ENCODE measurements at regions not wholly inside any gene's neighbourhood (a gene's known extent, or its start where the extent isn't known, plus 50 kb on each side); places are given as distances from the start of the nearest gene placed in this dataset.

DNA sequence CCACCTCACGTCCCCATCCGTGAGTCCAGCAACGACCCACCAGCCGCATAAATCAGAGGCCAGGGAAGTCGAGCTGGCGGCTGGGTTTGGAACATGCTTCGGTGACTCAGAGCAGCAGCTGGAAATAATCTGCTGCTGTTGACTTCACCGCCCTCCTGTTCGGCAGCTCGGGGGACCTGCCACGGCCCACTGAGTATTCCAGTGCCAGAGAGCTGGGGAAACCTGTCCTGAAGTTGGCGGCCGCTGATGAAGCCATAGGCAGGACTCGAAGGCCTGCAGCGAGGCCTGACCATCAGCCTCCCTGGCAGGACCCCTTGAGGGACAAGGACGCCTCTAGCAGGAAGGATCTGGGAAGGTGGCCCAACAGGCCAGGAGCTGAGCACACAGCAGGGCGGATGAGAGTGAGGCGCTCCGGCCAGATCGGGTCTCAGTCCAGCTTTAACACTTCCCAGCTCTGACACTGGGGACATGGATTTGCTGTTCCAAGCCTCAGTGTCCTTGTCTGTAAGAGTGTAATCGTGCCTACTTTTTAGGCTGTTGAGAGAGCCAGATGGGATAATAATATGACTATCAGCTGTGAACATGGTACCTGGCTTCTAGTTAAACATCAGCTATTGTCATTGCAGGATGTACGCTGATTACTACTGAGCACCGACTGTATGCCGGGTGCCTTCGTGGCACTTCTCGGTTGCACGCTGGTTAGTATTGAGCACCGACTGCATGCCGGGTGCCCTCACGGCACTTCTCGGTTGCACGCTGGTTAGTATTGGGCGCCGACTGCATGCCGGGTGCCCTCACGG lies 50.4 kb upstream of the CIBAR2 start:
- no peak for DNase-seq (ENCODE audit: low spot score)

DNA sequence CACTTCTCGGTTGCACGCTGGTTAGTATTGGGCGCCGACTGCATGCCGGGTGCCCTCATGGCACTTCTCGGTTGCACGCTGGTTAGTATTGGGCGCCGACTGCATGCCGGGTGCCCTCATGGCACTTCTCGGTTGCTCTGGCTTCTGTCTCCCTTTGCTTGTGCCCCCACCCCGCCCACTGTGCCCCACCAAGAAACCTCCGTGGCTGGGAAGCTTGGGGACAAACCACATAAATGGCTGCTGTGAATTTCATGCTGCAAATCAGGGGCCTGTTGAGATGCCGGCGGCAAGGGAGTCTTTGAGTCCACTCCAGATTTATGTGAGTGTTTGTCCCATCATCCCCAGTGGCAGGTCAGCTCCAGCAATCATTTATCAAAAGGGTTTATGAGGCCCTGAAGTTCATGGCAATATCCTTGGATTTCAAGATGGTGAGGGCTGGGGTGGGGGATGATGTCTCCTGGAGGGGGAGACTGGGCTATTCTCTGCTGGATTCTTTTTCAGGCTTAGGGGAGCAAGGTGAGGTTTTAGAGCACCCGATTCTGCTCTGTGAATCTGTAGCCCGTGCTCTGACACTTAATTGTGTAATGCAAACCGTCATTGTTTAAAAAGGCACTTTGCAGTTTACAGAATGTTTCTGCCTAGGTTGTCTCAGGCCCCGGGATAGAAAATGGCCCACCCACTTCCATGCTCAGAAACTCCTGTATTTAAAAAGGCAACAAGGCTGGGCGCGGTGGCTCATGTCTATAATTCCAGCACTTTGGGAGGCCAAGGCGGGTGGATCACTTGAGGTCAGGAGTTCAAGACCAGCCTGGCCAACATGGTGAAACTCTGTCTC lies 51.2 kb upstream of the CIBAR2 start:
- DNase-seq (ENCODE audit: low spot score), result no peak

DNA sequence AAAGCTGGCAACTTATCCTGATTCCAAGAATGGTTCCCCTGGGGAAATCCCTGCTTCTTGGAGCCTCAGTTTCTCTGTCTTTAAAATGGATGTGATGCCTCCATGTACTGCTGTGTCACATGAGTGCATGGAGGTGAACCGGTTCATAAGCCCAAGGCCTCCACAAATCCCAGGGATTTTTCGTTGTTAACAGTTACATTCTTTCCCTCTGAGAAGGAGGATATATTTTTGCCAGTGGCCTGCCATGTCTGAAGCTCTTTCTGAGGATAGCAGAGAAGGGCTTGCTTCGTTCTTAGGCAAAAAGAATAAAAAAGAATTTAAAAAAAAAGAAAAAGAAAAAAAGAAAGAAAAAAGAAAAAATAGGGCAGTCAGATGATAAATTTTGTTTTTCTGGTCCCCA lies 52.2 kb upstream of the CIBAR2 start:
- DNase-seq (ENCODE audit: low spot score), result no peak

DNA sequence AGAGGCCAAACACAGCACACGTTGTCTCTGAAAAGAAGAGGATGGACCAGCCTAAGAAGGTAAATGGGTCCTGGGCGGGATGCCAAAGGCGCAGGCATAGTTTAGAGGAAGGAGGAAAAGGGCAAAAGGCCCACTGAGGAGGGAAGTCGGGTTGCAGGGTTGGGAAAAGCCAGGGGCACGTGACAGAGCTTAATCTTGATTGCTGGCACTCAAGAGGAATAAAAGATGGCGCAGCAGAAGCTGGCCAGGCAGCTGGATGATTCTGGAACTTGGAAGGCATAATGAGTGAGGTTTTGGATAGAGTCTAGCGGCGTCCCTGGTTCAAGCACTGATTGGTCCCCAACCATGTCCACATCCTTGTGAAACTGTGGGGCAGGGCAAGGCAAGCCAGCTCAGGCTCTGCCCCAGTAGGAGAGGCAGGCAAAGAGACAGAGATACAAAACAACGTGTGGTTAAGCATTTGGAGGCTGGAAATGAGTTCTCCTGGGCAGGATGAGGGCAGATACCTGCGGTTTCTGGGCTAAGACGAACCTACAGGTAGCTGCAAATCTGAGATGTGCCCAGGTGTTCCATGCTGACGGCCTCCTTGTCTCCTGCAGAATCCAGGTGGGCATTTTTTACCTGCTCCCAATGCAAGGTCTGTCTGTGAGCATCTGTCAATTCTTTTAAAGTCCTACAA lies 52.7 kb upstream of the CIBAR2 start:
- DNase-seq (ENCODE audit: low spot score), result no peak

DNA sequence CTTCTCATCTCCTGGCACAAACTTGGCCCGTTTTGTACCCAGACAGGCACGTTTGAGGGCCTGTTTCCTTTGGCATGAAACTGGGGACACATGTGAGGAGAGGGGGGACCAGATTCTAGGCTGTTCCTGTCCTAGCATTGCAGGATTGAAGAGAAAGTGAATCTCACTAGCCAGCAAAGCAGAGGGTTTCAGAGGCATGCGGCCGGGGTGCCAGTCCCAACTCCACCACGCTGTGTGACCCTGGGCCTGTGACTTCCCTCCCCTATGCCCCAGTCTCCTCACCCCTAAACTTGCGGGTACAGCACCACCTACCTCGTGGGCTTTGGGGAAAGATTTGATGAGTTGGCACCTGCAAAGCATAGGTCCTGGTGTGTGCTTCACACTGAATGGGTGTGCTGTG lies 53.5 kb upstream of the CIBAR2 start:
- no peak for DNase-seq (ENCODE audit: low spot score)

DNA sequence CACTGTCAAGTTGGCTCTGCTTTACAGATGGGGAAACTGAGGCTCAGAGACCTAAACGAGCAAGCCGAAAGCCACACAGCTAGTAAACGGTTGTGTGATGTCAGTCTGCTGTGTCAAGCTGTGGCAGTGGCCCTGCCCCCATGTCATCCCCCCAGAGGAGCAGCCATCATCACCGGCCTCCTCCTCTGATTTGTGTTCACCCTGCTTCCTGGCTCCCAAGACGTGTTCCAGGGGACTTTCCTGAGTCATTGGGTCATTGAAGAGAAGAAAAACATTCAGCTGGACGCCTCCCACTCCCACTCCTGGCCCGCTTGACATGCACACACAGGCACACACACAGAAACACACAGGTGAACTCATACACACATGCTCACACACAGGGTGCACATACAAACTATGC lies 54.0 kb upstream of the CIBAR2 start:
- DNase-seq (ENCODE audit: low spot score), result no peak

DNA sequence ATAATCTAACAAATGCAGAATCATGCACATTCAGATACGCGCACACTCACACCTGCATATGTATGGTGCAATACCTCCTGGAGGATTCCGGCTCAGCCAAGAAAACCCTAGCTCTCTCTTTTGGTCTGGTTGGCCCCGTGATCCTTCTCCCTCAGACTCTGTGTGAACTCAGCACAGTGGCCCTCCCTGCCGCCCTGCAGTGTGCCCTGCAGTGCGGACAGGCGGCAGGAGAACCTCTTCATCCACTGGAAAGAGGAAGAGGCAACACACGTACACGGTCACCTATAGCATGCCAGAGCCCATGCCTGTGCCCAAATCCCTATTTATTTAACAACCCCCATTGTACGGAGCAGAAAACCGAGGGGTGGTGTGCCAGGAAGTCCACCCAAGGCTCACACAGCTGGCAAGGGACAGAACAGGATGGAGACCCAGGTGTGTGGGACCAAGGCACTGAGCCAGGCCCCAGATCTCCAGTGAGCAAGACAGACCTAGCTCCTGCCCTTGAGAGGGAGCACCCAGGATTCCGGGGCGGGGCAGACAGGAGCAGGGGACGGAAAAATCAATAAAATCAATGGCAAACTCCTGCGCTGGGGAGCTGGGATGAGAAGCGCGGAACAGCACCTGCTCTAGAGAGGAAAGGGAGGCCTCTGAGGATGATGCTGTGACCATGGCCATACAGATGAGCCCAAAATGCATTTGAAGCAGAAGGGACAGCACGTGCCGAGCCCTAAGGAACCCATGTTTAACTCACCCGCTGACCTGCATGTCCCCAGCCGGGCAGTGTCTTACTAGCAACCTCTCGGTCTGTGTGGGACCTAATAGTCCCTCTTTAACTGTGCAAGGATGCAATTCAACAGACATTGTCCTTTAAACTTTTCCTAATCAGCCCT lies 54.7 kb upstream of the CIBAR2 start:
- DNase-seq (ENCODE audit: low spot score), result no peak

DNA sequence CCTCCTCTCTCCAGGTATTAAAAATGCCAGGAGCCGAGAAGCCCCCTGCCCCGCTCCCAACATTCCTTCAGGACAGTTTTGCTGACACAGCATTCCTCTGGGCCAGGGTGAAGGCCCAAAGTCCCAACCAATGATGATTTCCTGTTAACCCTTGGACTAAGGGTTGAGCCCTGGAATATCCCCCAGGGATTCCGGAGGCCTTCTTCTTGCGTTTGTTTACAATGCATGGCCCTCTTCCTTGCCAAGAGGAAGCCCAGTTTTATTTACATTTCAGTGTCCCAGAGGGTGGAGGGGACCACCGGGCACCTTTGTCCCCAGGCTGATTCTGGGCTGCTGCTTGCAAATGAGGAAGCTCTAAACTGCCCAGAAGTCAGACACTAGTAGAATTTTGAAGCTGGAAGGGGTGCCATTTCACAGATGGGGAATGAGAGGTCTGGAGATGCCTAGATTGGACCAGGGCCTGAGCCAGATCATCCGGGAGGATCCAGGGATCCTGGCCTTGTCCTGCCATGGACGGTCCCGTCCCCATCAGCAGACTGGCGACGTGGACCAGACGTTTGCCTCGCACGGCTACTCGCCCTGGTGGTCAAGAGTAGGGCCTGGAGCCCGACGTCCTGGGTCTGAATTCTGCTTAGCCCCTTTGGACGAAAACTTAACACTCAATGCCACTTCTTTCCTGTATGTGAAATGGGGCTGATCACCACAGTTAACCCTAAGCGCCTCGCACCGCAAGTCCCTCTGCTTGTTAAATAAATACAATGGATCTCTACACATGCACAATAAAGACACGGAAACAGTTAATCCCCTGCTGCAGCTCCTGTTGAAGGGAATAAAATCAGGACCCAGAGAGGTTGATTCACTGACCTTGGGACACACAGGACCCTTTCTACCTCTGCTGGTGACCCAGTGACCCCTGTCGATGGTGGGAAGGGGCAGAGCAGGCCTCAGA lies 55.6 kb upstream of the CIBAR2 start:
- DNase-seq (ENCODE audit: low spot score), result no peak

DNA sequence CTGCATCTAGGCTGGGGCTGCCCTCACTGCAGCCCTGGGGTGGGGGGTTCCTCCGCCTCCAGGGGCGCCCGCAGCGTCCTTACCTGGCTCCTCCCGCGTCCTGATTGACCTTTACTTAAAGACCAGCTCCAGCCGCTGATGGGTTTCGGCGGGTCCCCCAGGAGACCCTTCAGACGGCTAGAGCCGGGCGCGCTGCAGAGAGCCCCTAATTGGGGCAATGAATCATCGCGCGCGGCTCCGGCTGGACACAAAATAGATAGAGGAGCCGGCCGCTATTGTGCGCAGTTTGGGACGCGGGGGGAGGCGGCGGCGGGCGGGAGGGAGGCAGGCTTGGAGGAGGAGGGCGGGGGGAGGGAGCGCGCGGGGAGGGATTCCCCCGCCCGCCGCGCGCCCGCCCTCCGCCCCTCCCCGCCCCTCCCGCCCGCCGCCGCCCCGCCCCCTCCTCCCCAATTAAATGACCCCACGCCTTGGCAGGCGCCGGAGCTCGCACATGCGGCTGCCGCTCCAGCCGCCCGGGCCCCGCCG lies 56.5 kb upstream of the CIBAR2 start:
- DNase-seq (ENCODE audit: low spot score), result no peak

DNA sequence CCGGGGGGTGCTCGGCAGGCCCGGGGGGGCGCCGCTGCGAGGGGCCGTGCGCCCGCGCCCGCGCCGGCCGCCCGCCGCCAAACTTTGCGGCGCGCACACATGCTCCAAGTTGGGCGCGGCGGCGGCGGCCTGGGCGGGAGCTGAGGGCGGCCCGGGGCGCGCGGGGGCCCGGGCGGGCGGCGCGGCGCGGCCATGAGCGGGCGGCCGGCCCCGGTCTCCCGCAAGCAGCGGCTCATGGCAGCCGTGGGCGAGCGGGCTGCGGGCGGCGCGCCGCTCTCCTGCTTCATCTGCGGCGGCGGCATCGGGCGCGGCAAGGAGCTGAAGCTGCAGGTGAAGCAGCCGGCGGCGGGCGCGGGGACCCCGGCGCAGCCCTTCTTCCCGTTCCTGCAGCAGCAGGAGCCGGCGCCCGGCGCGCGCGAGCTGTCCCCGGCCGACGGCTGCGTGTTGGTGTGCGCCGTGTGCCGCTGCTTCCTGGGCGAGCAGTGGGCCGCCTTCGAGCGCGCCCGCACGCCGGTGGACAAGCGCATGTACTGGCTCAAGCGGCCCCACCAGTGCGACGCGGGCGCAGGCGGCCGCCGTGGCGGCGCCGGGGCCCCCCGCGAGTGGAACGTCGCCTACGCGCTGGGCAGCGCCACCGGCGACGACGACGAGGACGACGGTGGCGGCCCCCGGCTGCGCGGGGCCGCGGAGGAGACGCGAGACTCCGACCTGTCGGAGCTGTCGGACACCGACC lies 57.2 kb upstream of the CIBAR2 start:
- no peak for DNase-seq (ENCODE audit: low spot score)

DNA sequence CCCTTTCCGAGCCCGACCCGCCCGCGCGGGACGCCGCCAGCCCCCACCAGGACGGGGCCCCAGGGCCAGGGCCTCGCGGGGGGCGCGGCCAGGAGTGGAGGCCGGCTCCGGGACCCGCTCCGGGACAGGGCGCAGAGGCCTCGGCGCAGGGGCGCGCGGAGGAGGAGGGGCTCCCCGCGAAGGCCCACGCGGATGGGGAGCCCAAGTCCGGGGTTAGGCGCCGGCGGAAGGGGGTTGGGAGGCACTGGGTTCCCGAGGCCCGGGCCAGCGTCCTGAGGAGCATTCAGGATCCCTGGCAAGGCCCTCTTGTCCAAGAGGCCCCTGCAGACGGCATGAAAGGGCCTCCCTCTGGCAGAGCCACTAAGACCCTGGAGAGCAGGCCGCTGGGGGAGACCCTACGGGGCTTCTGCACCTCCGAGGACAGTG lies 57.8 kb upstream of the CIBAR2 start:
- DNase-seq (ENCODE audit: low spot score), result no peak

DNA sequence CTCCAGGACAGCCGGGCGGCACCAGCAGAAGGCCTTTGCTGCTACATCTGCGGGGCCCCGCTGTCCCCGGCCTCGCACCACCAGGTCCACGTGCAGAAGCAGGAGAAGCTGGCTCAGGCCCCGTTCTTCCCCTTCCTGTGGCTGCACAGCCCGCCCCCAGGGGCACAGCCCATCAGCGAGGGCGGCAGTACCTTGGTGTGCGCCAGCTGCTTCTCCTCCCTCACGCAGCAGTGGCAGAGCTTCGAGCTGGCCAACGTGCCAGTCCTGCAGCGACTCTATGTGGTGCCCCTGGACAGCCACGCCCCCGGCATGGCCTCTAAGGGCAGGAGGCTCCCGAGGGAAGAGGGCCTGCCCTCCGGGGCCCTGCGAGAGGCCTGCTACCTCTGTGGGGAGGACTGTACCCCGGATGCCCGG lies 58.3 kb upstream of the CIBAR2 start:
- no peak for DNase-seq (ENCODE audit: low spot score)

DNA sequence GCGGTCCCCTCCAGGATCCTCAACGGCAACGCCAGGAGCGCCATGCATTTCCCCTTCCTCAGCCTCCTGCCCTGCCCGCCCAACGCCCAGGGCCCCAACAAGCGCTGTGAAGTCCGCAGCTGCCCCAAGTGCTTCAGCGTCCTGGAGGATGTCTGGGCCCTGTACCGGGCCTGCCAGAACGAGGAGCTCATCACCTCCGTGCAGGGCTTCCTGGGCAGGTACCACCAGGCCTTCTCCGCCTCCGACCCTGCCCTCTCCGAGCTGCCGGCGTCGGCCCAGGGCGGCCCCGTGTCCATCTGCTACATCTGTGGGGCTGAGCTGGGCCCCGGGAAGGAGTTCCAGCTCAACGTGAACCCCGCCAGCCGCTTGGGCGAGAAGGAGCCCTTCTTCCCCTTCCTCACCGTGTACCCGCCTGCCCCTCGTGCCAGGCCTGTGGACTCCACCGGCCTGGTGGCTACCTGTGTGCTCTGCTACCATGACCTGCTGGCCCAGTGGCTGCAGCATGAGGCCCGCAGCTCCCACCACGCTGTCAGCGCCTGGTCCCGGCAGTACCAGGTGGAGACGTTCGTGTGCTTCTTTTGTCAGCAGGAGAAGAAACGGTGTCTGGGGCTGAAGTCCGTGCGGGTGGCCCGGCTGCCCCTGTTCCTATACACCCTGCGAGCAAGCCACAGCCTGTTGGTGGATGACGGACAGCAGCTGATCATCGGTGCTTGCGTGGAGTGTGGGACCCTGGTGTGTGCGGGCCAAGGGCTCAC lies 58.9 kb upstream of the CIBAR2 start:
- no peak for DNase-seq (ENCODE audit: low spot score)

DNA sequence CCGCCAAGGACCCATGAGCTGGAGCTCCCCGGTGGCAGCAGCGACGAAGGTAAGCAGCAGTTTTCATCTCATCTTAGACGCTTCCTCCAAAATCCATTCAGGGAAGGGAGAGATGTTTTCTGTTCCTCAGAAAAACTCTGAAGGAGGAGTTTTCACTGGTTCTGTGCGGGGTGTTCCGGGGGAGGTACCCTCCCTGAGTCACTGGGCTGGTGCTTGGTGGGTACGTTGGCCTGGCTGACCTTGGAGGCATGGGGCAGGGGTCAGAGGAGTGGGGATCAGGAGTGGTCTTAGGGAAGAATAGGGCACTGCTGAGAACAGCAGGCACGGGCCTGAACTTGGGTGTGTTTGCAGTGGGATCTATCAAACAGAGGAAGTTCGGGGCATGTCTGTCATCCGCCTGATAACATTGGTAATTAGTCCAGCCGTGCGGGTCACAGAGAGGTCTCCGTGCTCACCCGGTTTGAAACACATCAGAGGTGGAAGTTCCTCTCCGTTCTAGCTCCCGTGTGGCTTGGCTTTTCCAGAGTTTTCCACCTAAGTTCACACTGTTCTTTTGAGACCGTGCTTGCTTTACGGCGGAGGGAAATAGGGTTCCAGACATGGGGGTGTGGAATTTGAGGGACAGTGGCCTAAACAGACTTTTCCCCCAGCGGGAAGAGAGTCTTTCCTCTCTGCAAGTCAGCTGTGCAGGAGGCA lies 59.6 kb upstream of the CIBAR2 start:
- no peak for DNase-seq (ENCODE audit: low spot score)

DNA sequence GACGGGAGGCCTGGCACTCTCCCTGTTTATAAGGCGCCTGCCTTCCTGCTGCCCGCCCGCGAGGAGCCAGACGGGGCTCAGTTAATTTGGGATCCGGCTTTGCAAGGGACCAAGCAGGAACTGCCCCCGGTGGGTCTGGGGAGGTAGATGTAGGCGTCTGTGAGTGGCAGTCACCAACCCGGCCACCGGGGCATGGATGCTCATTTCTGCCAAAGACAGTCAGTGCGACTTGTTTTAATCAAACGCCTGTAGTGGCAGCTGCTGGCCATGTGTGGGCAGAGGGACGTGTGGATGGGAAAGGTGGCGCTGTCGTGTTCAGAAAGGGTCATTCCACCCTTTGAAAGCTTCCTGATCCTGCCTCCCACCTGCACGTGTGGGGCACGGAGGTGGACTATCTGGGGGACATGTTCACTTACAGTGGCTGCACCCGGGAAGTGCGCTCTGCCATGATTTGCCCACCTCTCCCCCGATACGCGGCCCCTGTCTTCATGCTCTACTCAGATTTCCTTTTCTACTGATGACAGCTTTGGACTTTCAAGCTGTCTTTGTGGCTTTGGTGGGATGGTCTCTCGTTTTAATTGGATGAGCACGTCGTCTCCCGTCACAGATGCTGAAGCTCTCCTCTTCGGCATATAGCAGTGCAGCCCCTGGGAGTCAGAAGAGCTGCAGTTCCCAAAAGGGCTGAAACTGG lies 60.3 kb upstream of the CIBAR2 start:
- no peak for DNase-seq (ENCODE audit: low spot score)

DNA sequence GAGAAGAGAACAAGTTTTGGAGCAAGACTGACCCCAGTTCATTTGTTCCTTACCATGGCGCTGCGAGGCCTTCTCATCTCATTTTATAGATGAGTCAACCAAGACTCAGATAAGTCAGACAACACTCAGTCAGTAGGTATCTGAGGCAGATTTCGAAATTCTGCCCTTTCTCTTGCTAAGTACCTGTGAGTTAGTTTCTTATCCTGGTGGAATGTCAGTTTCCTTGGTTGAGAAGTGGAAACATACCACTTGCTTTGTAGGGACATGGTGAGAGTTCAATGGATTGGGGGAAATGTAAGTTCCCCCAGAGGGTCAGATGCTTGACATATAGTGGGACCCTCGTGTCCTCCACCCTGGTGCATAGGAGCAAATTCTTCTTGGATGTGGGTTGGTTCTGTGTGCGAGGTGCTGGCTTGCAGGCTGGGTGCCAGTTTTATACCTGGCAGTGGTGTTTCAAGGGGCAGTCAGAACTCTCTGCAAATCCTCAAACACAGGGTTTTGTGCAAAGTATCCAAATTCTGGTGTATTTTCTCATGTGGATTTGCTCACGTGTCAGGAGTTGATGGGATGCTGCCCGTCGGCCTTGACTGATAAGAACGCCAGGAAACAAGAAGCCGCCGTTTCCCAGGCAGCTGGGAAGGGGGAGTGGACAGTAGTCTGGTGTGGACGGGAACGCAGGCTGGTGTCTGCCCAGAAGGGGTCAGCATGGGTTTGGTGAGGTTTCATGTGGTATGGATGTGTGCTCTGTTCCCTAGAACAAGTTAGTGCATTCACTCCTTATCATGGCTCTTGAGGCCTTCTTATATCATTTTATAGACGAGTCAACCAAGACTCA lies 61.1 kb upstream of the CIBAR2 start:
- no peak for DNase-seq (ENCODE audit: low spot score)

All from hematopoietic multipotent progenitor cell treated with erythropoietin and hydrocortisone succinate and interleukin-3 and kit ligand, for 15 days (in vitro differentiated cells).